Endothelial cell of umbilical vein (primary cell): ENCODE measurements at regions not wholly inside any gene's neighbourhood (a gene's known extent, or its start where the extent isn't known, plus 50 kb on each side); places are given as distances from the start of the nearest gene placed in this dataset.

ENCODE experiments used
- BruUV-seq: library from RNA; stranded (reverse); fragments of 400-500 nt; replicated peaks from 2 replicates; lab custom pipeline; 2021; lab: Mats Ljungman, UMichigan
- CTCF ChIA-PET: fragments of 300-600, 350-600 bp; sonication (Branson Sonifier 250); formaldehyde crosslinking; loops from one replicate; lab custom pipeline; 2021; ENCODE audit warnings: antibody characterized with exemption, inconsistent platforms; lab: Charles Lee
- POLR2A ChIA-PET: fragments of 300-600, 350-600 bp; sonication (Branson Sonifier 250); formaldehyde crosslinking; loops from one replicate; lab custom pipeline; 2021; ENCODE audit warnings: antibody characterized with exemption, inconsistent platforms; lab: Charles Lee
- DNase-seq: peaks from one replicate; pipeline ENCODE4 v3.0.0-alpha.2; 2011; ENCODE audit warnings: low read depth, low spot score
- FAIRE-seq: peaks from 2 replicates; lab custom pipeline; 2011; peaks lifted over from hg19 to GRCh38; lab: Jason Lieb, UNC
- H2AFZ ChIP-seq: 2 replicates; pipeline ENCODE4 v1.6.0; 2012; ENCODE audit warnings: low read depth, low read length, control low read depth, inconsistent platforms
- H3K27ac ChIP-seq: 2 replicates; pipeline ENCODE4 v1.5.1; 2011; ENCODE audit warnings: low read depth, mild to moderate bottlenecking, control low read depth, low read length, moderate library complexity; ENCODE audit not compliant: insufficient read depth
- H3K27me3 ChIP-seq, 2 experiments: 2 replicates each; pipeline versions ENCODE4 v1.6.0 to v1.6.1; 2011; ENCODE audit warnings: low read length in 2 of 2, mixed read lengths in 1 of 2; ENCODE audit not compliant: control insufficient read depth in 2 of 2, insufficient read depth in 2 of 2
- H3K36me3 ChIP-seq, 2 experiments: 2 replicates in 1 of 2; 3 replicates in 1 of 2; pipeline ENCODE4 v1.5.1; 2011; ENCODE audit warnings: low read length in 2 of 2, mild to moderate bottlenecking in 1 of 2, moderate library complexity in 1 of 2; ENCODE audit not compliant: control insufficient read depth in 2 of 2, insufficient read depth in 2 of 2; ENCODE audit errors: extremely low read depth in 1 of 2
- H3K4me1 ChIP-seq: 3 replicates; pipeline ENCODE4 v1.5.1; 2011; ENCODE audit warnings: mild to moderate bottlenecking, low read length; ENCODE audit not compliant: control insufficient read depth, insufficient read depth; ENCODE audit errors: extremely low read depth
- H3K4me2 ChIP-seq: 2 replicates; pipeline ENCODE4 v1.6.1; 2011; ENCODE audit warnings: low read length, control low read depth, mixed read lengths; ENCODE audit not compliant: insufficient read depth
- H3K4me3 ChIP-seq, 3 experiments: fragments of 200-600 bp in 1 of 3; sonication (generic), shearing (Covaris generic) in 1 of 3; replicated peaks in 1 of 3; 2 replicates each; pipeline ENCODE4 v1.5.1; 2011 to 2016; ENCODE audit warnings: control low read depth in 3 of 3, low read length in 3 of 3, mild to moderate bottlenecking in 2 of 3, inconsistent platforms in 1 of 3, low read depth in 1 of 3, moderate library complexity in 1 of 3; ENCODE audit not compliant: insufficient read depth in 1 of 3
- H3K79me2 ChIP-seq: 2 replicates; pipeline ENCODE4 v1.6.0; 2012; ENCODE audit warnings: low read length, inconsistent platforms; ENCODE audit not compliant: control insufficient read depth, insufficient read depth
- H3K9ac ChIP-seq: replicated peaks from 2 replicates; pipeline ENCODE3; 2011; ENCODE audit warnings: low read length, control low read depth; ENCODE audit not compliant: insufficient read depth; ENCODE audit errors: extremely low read depth
- H3K9me1 ChIP-seq: replicated peaks from 3 replicates; pipeline ENCODE4 v1.6.0; 2011; ENCODE audit warnings: mild to moderate bottlenecking, low read length; ENCODE audit not compliant: control insufficient read depth, insufficient read depth; ENCODE audit errors: extremely low read depth
- H3K9me3 ChIP-seq: replicated peaks from 2 replicates; pipeline ENCODE4 v1.5.1; 2012; ENCODE audit warnings: low read length, inconsistent platforms; ENCODE audit not compliant: control insufficient read depth, insufficient read depth
- H4K20me1 ChIP-seq: replicated peaks from 2 replicates; pipeline ENCODE3; 2011; ENCODE audit warnings: mild to moderate bottlenecking, low read length; ENCODE audit not compliant: control insufficient read depth, insufficient read depth; ENCODE audit errors: extremely low read depth
- EZH2 ChIP-seq: IDR thresholded peaks from 2 replicates; pipeline ENCODE4 v1.6.1; 2012; ENCODE audit warnings: borderline replicate concordance, low read depth, mild to moderate bottlenecking, moderate library complexity, low read length, inconsistent platforms; ENCODE audit not compliant: severe bottlenecking
- FOS ChIP-seq: IDR thresholded peaks from 2 replicates; pipeline ENCODE4 v1.6.1; 2011; ENCODE audit warnings: mild to moderate bottlenecking, low read length, moderate library complexity, borderline replicate concordance; ENCODE audit not compliant: insufficient read depth
- GATA2 ChIP-seq: IDR thresholded peaks from 2 replicates; pipeline ENCODE4 v1.7.0; 2011; ENCODE audit warnings: low read depth, mild to moderate bottlenecking, moderate library complexity, mixed read lengths, low read length; ENCODE audit not compliant: insufficient read length, insufficient read depth
- JUN ChIP-seq: IDR thresholded peaks from 2 replicates; pipeline ENCODE4 v1.6.1; 2011; ENCODE audit warnings: borderline replicate concordance, low read depth; ENCODE audit not compliant: insufficient read length, insufficient read depth
- MYC ChIP-seq: IDR thresholded peaks from one replicate; pipeline ENCODE4 v1.6.1; 2011; ENCODE audit warnings: mild to moderate bottlenecking, low read depth, low read length
- POLR2A ChIP-seq: IDR thresholded peaks from 2 replicates; pipeline ENCODE4 v1.6.1; 2012; ENCODE audit warnings: low read depth, mild to moderate bottlenecking, control low read depth, low read length
- POLR2AphosphoS5 ChIP-seq: IDR thresholded peaks from 2 replicates; pipeline ENCODE4 v1.6.1; 2012; ENCODE audit warnings: low read depth, mild to moderate bottlenecking, control low read depth, low read length, moderate library complexity; ENCODE audit not compliant: insufficient read depth
- dilution Hi-C: fragments of 300-500 bp; cut with MboI; formaldehyde crosslinking; loops from one replicate; pipeline ENCODE4 v1.15.0; 2019; ENCODE audit warnings: low sequenced_read_pairs; ENCODE audit not compliant: extremely low pct_ligation_motif_present
- intact Hi-C: fragments of 100-400 bp; cut with micrococcal nuclease; formaldehyde crosslinking; loops from one replicate; pipeline ENCODE4 v1.10.0; 2022
- TF ChIP-seq, protein P1 (sequence below), 2 donors: IDR thresholded peaks; 1 replicate in 1 of 2; 2 replicates in 1 of 2; pipeline ENCODE4 v1.5.1; 2011; ENCODE audit warnings: low read length in 2 of 2, mild to moderate bottlenecking in 2 of 2, moderate library complexity in 2 of 2, control low read depth in 1 of 2, inconsistent platforms in 1 of 2, low read depth in 1 of 2; ENCODE audit not compliant: insufficient read depth in 1 of 2; ENCODE audit errors: extremely low read depth in 1 of 2
- TF ChIP-seq, protein P2 (sequence below): IDR thresholded peaks from 2 replicates; pipeline ENCODE4 v1.6.1; 2011; ENCODE audit not compliant: insufficient read depth, insufficient read length

DNA sequence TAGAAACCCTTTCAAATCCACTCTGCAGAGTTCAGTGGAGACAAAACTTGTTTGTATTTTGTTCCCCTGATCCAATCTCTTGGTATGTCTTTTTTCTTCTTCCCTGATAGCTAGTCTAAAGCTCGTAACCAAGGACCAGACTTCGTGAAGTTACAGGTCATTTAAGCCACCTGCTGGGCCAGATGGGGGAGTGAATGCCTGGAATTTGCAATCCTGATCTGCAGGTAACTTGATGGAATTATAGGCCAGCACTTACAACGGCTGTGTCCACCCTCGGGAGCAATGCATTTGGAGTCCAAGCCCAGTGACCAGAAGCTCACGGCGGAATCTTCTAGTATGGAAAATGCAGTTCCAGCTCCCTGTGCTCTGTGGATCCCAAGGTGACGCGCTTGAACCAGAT is 566.9 kb downstream of the TCERG1L start:
- Histone ChIP-seq H3K4me3 (no peak overlapping the region), H3K27me3 (no peaks in the 10 kb centered on the region), H3K9me3 (peaks cover 2% of the 10 kb centered on the region), H3K27ac (no peak overlapping the region), H3K9ac (no peak overlapping the region), H3K79me2 (no peaks in the 10 kb centered on the region), H3K4me1 (no peaks in the 10 kb centered on the region), H3K9me1 (no peaks in the 10 kb centered on the region), H3K36me3 (no peaks in the 10 kb centered on the region), H4K20me1 (no peaks in the 10 kb centered on the region), H2AFZ (no peak overlapping the region), H3K4me2 (no peak overlapping the region)
- FAIRE-seq (no peak), DNase-seq (no peak)
- intact Hi-C loops: no loop called here
- POLR2A ChIA-PET: no interaction called here
- dilution Hi-C loops: no loop called here
- CTCF ChIA-PET: no interaction called here
- TF ChIP-seq EZH2 (no peak), POLR2AphosphoS5 (no peak), MYC (no peak), FOS (no peak), JUN (no peak), POLR2A (no peak), GATA2 (no peak)
- TF ChIP-seq, protein P1, sequence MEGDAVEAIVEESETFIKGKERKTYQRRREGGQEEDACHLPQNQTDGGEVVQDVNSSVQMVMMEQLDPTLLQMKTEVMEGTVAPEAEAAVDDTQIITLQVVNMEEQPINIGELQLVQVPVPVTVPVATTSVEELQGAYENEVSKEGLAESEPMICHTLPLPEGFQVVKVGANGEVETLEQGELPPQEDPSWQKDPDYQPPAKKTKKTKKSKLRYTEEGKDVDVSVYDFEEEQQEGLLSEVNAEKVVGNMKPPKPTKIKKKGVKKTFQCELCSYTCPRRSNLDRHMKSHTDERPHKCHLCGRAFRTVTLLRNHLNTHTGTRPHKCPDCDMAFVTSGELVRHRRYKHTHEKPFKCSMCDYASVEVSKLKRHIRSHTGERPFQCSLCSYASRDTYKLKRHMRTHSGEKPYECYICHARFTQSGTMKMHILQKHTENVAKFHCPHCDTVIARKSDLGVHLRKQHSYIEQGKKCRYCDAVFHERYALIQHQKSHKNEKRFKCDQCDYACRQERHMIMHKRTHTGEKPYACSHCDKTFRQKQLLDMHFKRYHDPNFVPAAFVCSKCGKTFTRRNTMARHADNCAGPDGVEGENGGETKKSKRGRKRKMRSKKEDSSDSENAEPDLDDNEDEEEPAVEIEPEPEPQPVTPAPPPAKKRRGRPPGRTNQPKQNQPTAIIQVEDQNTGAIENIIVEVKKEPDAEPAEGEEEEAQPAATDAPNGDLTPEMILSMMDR (IDR thresholded peaks at IDR 0.05; ENCODE audit: extremely low read depth in 1 of 2, insufficient read depth in 1 of 2, low read depth in 1 of 2, low read length in 2 of 2): no peak
- TF ChIP-seq, protein P2, sequence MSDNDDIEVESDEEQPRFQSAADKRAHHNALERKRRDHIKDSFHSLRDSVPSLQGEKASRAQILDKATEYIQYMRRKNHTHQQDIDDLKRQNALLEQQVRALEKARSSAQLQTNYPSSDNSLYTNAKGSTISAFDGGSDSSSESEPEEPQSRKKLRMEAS: no peak
- no TSS peak for BruUV-seq
